ENCODE measurements at regions not wholly inside any gene's neighbourhood (a gene's known extent, or its start where the extent isn't known, plus 50 kb on each side); places are given as distances from the start of the nearest gene placed in this dataset.

- peaks cover 4% of the 10 kb centered on the region for H3K9me3 Mint-ChIP-seq
- H4K20me1 ChIP-seq (ENCODE audit: low read depth), result no peaks in the 10 kb centered on the region
- no peaks in the 10 kb centered on the region for H3K36me3 ChIP-seq
- no peak overlapping the region for H2AFZ ChIP-seq (replicated peaks)
- TF ChIP-seq CTCF (IDR thresholded peaks at IDR 0.05) (no peak), EZH2phosphoT487 (IDR thresholded peaks at IDR 0.05) (no peak), EZH2 (IDR thresholded peaks at IDR 0.05) (no peak)
- H3K27me3 Mint-ChIP-seq (ENCODE audit: insufficient read depth, low read depth), result peaks cover 2% of the 10 kb centered on the region
- no peaks in the 10 kb centered on the region for H3K4me1 ChIP-seq
- H3K27ac ChIP-seq, result no peak overlapping the region
- no peak overlapping the region for H3K27ac Mint-ChIP-seq
- no peak overlapping the region for H3K4me2 ChIP-seq
- H3K4me3 Mint-ChIP-seq, result no peak overlapping the region
- no peak overlapping the region for H3K4me3 ChIP-seq
- H3K9me3 ChIP-seq (ENCODE audit: low read depth), result no peaks in the 10 kb centered on the region
- DNase-seq (ENCODE audit: low spot score), result no peak
- no peaks in the 10 kb centered on the region for H3F3A ChIP-seq (ENCODE audit: low read depth)
- no peaks in the 10 kb centered on the region for H3K27me3 ChIP-seq
- H3K9ac ChIP-seq, result no peak overlapping the region
- H3K79me2 ChIP-seq (ENCODE audit: low read depth), result no peaks in the 10 kb centered on the region
- no peaks in the 10 kb centered on the region for H3K36me3 Mint-ChIP-seq
- H3K4me1 Mint-ChIP-seq, result no peaks in the 10 kb centered on the region
Observed at GRCh38 chr5:130805036-130805435, 360.0 kb downstream of the HINT1 start.

GRCh38 chr5:130801963-130802362 lies 363.1 kb downstream of the HINT1 start:
- peaks cover 5% of the 10 kb centered on the region for H3K9me3 Mint-ChIP-seq
- Histone ChIP-seq H3K27ac (no peak overlapping the region), H3K36me3 (no peaks in the 10 kb centered on the region), H3K4me2 (no peak overlapping the region), H3K9ac (no peak overlapping the region), H2AFZ (replicated peaks) (no peak overlapping the region), H3K4me1 (no peaks in the 10 kb centered on the region), H3K9me3 (ENCODE audit: low read depth) (peaks cover 4% of the 10 kb centered on the region), H3K79me2 (ENCODE audit: low read depth) (no peaks in the 10 kb centered on the region), H4K20me1 (ENCODE audit: low read depth) (no peaks in the 10 kb centered on the region), H3F3A (ENCODE audit: low read depth) (no peaks in the 10 kb centered on the region), H3K27me3 (no peaks in the 10 kb centered on the region), H3K4me3 (no peak overlapping the region)
- DNase-seq (ENCODE audit: low spot score), result no peak
- H3K4me1 Mint-ChIP-seq, result no peaks in the 10 kb centered on the region
- peaks cover 2% of the 10 kb centered on the region for H3K27me3 Mint-ChIP-seq (ENCODE audit: insufficient read depth, low read depth)
- no peak overlapping the region for H3K27ac Mint-ChIP-seq
- H3K36me3 Mint-ChIP-seq, result no peaks in the 10 kb centered on the region
- no peak overlapping the region for H3K4me3 Mint-ChIP-seq
- TF ChIP-seq EZH2phosphoT487 (IDR thresholded peaks at IDR 0.05) (no peak), CTCF (IDR thresholded peaks at IDR 0.05) (no peak), EZH2 (IDR thresholded peaks at IDR 0.05) (no peak)

- Histone ChIP-seq H2AFZ (replicated peaks) (no peak overlapping the region), H3K4me3 (no peak overlapping the region), H3K4me2 (no peak overlapping the region), H3K36me3 (no peaks in the 10 kb centered on the region), H3F3A (ENCODE audit: low read depth) (no peaks in the 10 kb centered on the region), H3K4me1 (no peaks in the 10 kb centered on the region), H3K27ac (no peak overlapping the region), H3K79me2 (ENCODE audit: low read depth) (no peaks in the 10 kb centered on the region), H3K27me3 (no peaks in the 10 kb centered on the region), H3K9me3 (ENCODE audit: low read depth) (peaks cover 4% of the 10 kb centered on the region), H4K20me1 (ENCODE audit: low read depth) (no peaks in the 10 kb centered on the region), H3K9ac (no peak overlapping the region)
- H3K27ac Mint-ChIP-seq, result no peak overlapping the region
- no peaks in the 10 kb centered on the region for H3K4me1 Mint-ChIP-seq
- no peak for TF ChIP-seq EZH2 (IDR thresholded peaks at IDR 0.05)
- no peak for TF ChIP-seq CTCF (IDR thresholded peaks at IDR 0.05)
- no peak for TF ChIP-seq EZH2phosphoT487 (IDR thresholded peaks at IDR 0.05)
- no peak overlapping the region for H3K4me3 Mint-ChIP-seq
- DNase-seq (ENCODE audit: low spot score), result no peak
- H3K36me3 Mint-ChIP-seq, result no peaks in the 10 kb centered on the region
- H3K27me3 Mint-ChIP-seq (ENCODE audit: insufficient read depth, low read depth), result no peaks in the 10 kb centered on the region
- peaks cover 4% of the 10 kb centered on the region for H3K9me3 Mint-ChIP-seq
Observed at GRCh38 chr5:130799015-130799414, 366.0 kb downstream of the HINT1 start.

Measured in neural progenitor cell (in vitro differentiated cells).